Vagina (tissue), 2 donors: ENCODE measurements at regions not wholly inside any gene's neighbourhood (a gene's known extent, or its start where the extent isn't known, plus 50 kb on each side); places are given as distances from the start of the nearest gene placed in this dataset.

Experiments used
- DNase-seq, 2 donors: peaks; one replicate each; pipeline ENCODE4 v3.0.0-alpha.2; 2017; ENCODE audit errors: extremely low spot score in 2 of 2
- H3K27ac ChIP-seq: fragments of 200-600 bp; sonication (generic); one replicate; pipeline ENCODE4 v1.5.1; 2019
- H3K27me3 ChIP-seq: fragments of 200-600 bp; sonication (generic); one replicate; pipeline ENCODE4 v1.5.1; 2019
- H3K36me3 ChIP-seq, 2 donors: fragments of 200-600 bp; sonication (generic); one replicate each; pipeline ENCODE4 v1.5.1; 2017 to 2019
- H3K4me1 ChIP-seq: fragments of 200-600 bp; sonication (generic); one replicate; pipeline ENCODE4 v1.5.1; 2019
- H3K4me3 ChIP-seq, 2 donors: fragments of 200-600 bp; sonication (generic); 1 replicate in 1 of 2; 2 replicates in 1 of 2; pipeline ENCODE4 v1.5.1; 2016 to 2019
- H3K9me3 ChIP-seq: fragments of 200-600 bp; sonication (generic); one replicate; pipeline ENCODE4 v1.5.1; 2019
- POLR2A ChIP-seq, 2 donors: fragments of 450-650 bp; IDR thresholded peaks; one replicate each; pipeline ENCODE4 v1.6.1; 2017; ENCODE audit warnings: antibody characterized with exemption in 2 of 2, mild to moderate bottlenecking in 2 of 2, moderate library complexity in 2 of 2
- POLR2AphosphoS5 ChIP-seq, 2 donors: sonication (generic); formaldehyde crosslinking; IDR thresholded peaks; one replicate each; pipeline ENCODE4 v1.9.0; 2017; ENCODE audit warnings: antibody characterized with exemption in 2 of 2, mild to moderate bottlenecking in 2 of 2, low read depth in 1 of 2; ENCODE audit not compliant: insufficient read depth in 1 of 2
- intact Hi-C: fragments of 100-400 bp; cut with DNase I; formaldehyde crosslinking; loops from one replicate; pipeline ENCODE4 v1.15.1; 2023
- TF ChIP-seq, protein P1 (sequence below), 3 experiments: fragments of 450-650 bp in 2 of 3; fragments of 200-600 bp in 1 of 3; sonication (generic) in 1 of 3; IDR thresholded peaks; one replicate each; pipeline ENCODE4 v1.5.1; 2017 to 2019; ENCODE audit warnings: antibody characterized with exemption in 3 of 3, mild to moderate bottlenecking in 2 of 3, moderate library complexity in 2 of 3

DNA sequence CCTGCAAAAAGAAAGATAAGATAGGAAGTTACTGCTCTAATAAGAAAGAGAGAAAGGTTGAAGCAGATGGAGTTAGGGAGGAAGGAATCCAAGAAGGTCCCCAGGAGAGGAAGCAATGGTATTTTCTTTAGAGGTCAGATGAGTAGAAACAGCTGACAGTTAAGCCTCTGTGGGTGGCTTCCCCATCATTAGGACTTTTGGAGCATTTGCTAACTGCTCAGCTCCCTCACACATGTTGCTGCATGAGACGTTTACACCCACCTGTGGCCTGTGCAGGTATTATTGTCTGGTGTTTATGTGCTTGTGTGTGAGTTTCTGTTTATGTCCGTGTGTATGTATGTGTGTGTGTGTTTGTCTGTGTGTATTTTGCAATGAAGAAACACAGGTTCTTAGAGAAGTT lies 346.8 kb downstream of the RAB28 start:
- no peaks in the 10 kb centered on the region for H3K27me3 ChIP-seq
- no peak overlapping the region for H3K4me3 ChIP-seq
- H3K4me1 ChIP-seq, result no peaks in the 10 kb centered on the region
- TF ChIP-seq, protein P1, sequence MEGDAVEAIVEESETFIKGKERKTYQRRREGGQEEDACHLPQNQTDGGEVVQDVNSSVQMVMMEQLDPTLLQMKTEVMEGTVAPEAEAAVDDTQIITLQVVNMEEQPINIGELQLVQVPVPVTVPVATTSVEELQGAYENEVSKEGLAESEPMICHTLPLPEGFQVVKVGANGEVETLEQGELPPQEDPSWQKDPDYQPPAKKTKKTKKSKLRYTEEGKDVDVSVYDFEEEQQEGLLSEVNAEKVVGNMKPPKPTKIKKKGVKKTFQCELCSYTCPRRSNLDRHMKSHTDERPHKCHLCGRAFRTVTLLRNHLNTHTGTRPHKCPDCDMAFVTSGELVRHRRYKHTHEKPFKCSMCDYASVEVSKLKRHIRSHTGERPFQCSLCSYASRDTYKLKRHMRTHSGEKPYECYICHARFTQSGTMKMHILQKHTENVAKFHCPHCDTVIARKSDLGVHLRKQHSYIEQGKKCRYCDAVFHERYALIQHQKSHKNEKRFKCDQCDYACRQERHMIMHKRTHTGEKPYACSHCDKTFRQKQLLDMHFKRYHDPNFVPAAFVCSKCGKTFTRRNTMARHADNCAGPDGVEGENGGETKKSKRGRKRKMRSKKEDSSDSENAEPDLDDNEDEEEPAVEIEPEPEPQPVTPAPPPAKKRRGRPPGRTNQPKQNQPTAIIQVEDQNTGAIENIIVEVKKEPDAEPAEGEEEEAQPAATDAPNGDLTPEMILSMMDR (IDR thresholded peaks at IDR 0.05), result no peak
- TF ChIP-seq POLR2AphosphoS5 (IDR thresholded peaks at IDR 0.05; ENCODE audit: insufficient read depth in 1 of 2, low read depth in 1 of 2) (no peak), POLR2A (IDR thresholded peaks at IDR 0.05) (no peak)
- H3K9me3 ChIP-seq, result no peaks in the 10 kb centered on the region
- intact Hi-C loops, result no loop called here
- H3K36me3 ChIP-seq, result no peaks in the 10 kb centered on the region
- H3K27ac ChIP-seq, result no peak overlapping the region
- no peak for DNase-seq

DNA sequence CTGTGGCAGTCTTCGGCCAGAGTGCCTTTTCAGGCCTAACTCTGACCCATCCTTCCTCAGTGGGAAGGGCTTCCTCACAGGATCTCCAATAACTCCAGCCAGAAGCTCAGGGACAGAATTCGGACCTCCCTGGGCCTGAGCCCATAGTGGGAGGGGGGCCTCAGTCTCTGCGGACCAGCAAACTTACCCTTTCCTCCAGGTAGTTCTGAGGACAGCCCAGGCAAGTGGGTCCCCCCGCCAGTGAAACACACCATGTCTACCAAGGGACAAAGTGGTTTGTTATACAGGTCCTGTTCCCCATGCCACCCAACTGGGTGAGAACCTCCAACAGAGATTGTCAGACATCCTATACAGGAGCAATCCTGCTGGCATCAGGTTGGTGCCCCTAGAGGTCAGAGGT lies 350.4 kb downstream of the RAB28 start:
- DNase-seq, result no peak
- Histone ChIP-seq H3K4me1 (no peaks in the 10 kb centered on the region), H3K27me3 (no peaks in the 10 kb centered on the region), H3K4me3 (no peak overlapping the region), H3K9me3 (no peaks in the 10 kb centered on the region), H3K27ac (no peak overlapping the region), H3K36me3 (no peaks in the 10 kb centered on the region)
- intact Hi-C loops, result no loop called here
- TF ChIP-seq POLR2AphosphoS5 (IDR thresholded peaks at IDR 0.05; ENCODE audit: insufficient read depth in 1 of 2, low read depth in 1 of 2) (no peak), POLR2A (IDR thresholded peaks at IDR 0.05) (no peak)
- TF ChIP-seq, protein P1 (IDR thresholded peaks at IDR 0.05), result no peak

DNA sequence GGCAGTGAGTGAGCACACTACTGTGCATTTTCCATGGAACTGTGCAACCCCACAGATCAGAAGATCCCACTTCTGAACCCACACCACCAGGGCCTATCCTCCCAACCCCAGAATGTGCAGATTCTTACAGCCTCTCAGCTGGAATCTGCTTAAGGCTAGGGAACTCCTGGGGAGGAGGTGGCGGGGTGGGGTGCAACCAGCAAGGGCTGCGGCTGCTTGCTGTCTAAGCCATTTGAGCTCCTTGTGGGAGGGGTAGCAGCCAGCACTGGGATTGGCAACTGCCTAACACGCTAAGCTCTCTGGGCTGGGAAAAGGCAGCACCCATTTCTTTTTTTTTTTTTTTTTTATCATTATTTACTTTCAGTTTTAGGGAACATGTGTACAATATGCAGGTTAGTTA lies 353.3 kb downstream of the RAB28 start:
- Histone ChIP-seq H3K4me3 (no peak overlapping the region), H3K9me3 (no peaks in the 10 kb centered on the region), H3K27ac (no peak overlapping the region), H3K36me3 (no peaks in the 10 kb centered on the region), H3K27me3 (no peaks in the 10 kb centered on the region), H3K4me1 (no peaks in the 10 kb centered on the region)
- DNase-seq, result no peak
- TF ChIP-seq POLR2A (IDR thresholded peaks at IDR 0.05), result no peak
- TF ChIP-seq POLR2AphosphoS5 (IDR thresholded peaks at IDR 0.05; ENCODE audit: insufficient read depth in 1 of 2, low read depth in 1 of 2), result no peak
- TF ChIP-seq, protein P1 (IDR thresholded peaks at IDR 0.05), result no peak
- intact Hi-C loops, result no loop called here

DNA sequence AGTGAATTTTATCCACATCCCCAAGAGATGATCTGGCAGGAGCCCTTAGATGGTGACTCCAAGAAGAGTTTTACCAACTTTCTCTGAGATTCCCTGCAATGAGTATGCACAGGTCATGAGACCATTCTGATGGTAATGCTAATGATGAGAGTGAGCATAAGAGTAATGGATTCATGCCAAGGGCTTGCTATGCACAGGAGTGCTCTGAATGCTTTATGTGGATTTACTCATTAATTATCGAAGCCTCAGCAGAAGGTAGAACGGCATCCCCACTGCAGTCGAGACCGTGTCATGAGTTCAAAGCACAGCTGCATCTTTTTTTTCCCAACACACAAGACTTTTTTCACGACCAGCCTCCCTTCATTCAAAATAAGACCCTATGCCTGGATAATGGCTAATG lies 355.0 kb downstream of the RAB28 start:
- intact Hi-C loops, result no loop called here

More for the DNA sequence above, 355.0 kb downstream of the RAB28 start:
- TF ChIP-seq POLR2A (IDR thresholded peaks at IDR 0.05) (no peak), POLR2AphosphoS5 (IDR thresholded peaks at IDR 0.05; ENCODE audit: insufficient read depth in 1 of 2, low read depth in 1 of 2) (no peak)
- TF ChIP-seq, protein P1 (IDR thresholded peaks at IDR 0.05), result no peak
- no peak for DNase-seq
- Histone ChIP-seq H3K27me3 (no peaks in the 10 kb centered on the region), H3K9me3 (no peaks in the 10 kb centered on the region), H3K27ac (no peak overlapping the region), H3K36me3 (no peaks in the 10 kb centered on the region), H3K4me3 (no peak overlapping the region), H3K4me1 (no peaks in the 10 kb centered on the region)
